Caco-2 (cell line): ENCODE measurements at regions not wholly inside any gene's neighbourhood (a gene's known extent, or its start where the extent isn't known, plus 50 kb on each side); places are given as distances from the start of the nearest gene placed in this dataset.

Experiments used
- BruUV-seq: library from RNA; stranded (reverse); fragments of 400-500 nt; replicated peaks from 2 replicates; lab custom pipeline; 2021; lab: Mats Ljungman, UMichigan
- CTCF ChIA-PET: fragments of 300-600 bp; sonication (Branson Sonifier 250); formaldehyde crosslinking; loops from one replicate; lab custom pipeline; 2022; ENCODE audit warnings: antibody characterized with exemption; lab: Charles Lee
- POLR2A ChIA-PET: fragments of 300-600 bp; sonication (Branson Sonifier 250); formaldehyde crosslinking; loops from one replicate; lab custom pipeline; 2022; ENCODE audit warnings: antibody characterized with exemption; lab: Charles Lee
- DNase-seq, 2 experiments: peaks; one replicate each; pipeline versions ENCODE4 v3.0.0 to v3.0.0-alpha.2; 2020 to 2022
- H3K27me3 ChIP-seq: replicated peaks from 2 replicates; pipeline ENCODE4 v1.6.0; 2011; ENCODE audit warnings: low read length; ENCODE audit not compliant: control insufficient read depth, insufficient read depth
- H3K36me3 ChIP-seq: 2 replicates; pipeline ENCODE4 v1.5.1; 2011; ENCODE audit warnings: low read length; ENCODE audit not compliant: control insufficient read depth, insufficient read depth
- H3K4me1 ChIP-seq: fragments of 250-450 bp; sonication (Bioruptor Pico); 2 replicates; pipeline ENCODE4 v1.5.1; 2020; ENCODE audit warnings: mild to moderate bottlenecking
- H3K4me3 ChIP-seq: 2 replicates; pipeline ENCODE4 v1.5.1; 2011; ENCODE audit warnings: low read depth, mild to moderate bottlenecking, control low read depth, low read length
- H3K9me3 ChIP-seq: fragments of 250-450 bp; sonication (Bioruptor Pico); 2 replicates; pipeline ENCODE4 v1.5.1; 2020; ENCODE audit warnings: mild to moderate bottlenecking, moderate library complexity
- H3K27ac Mint-ChIP-seq: one replicate; pipeline ENCODE4 v1.8.0; 2022; ENCODE audit warnings: mixed read lengths; ENCODE audit not compliant: unreplicated experiment
- H3K27me3 Mint-ChIP-seq: one replicate; pipeline ENCODE4 v1.8.0; 2022; ENCODE audit warnings: mixed read lengths; ENCODE audit not compliant: insufficient read depth, unreplicated experiment
- H3K36me3 Mint-ChIP-seq: one replicate; pipeline ENCODE4 v1.8.0; 2022; ENCODE audit warnings: mild to moderate bottlenecking, mixed read lengths; ENCODE audit not compliant: insufficient read depth, unreplicated experiment
- H3K4me1 Mint-ChIP-seq: one replicate; pipeline ENCODE4 v1.8.0; 2022; ENCODE audit warnings: low read depth, mixed read lengths; ENCODE audit not compliant: unreplicated experiment
- H3K4me3 Mint-ChIP-seq: one replicate; pipeline ENCODE4 v1.8.0; 2022; ENCODE audit warnings: mild to moderate bottlenecking, moderate library complexity, mixed read lengths; ENCODE audit not compliant: unreplicated experiment
- H3K9me3 Mint-ChIP-seq: one replicate; pipeline ENCODE4 v1.8.0; 2022; ENCODE audit warnings: mixed read lengths; ENCODE audit not compliant: unreplicated experiment
- intact Hi-C: fragments of 100-400 bp; cut with micrococcal nuclease; formaldehyde crosslinking; loops from one replicate; pipeline ENCODE4 v1.10.0; 2022; ENCODE audit not compliant: unreplicated experiment
- TF ChIP-seq, protein P1 (sequence below), 2 experiments: fragments of 200-600 bp in 1 of 2; IDR thresholded peaks; 1 replicate in 1 of 2; 2 replicates in 1 of 2; pipeline versions ENCODE4 v1.5.1 to v1.8.0; 2011 to 2022; ENCODE audit warnings: antibody characterized with exemption in 1 of 2, control low read depth in 1 of 2, inconsistent platforms in 1 of 2, low read depth in 1 of 2, low read length in 1 of 2, mild to moderate bottlenecking in 1 of 2, moderate library complexity in 1 of 2; ENCODE audit not compliant: insufficient read depth in 1 of 2, severe bottlenecking in 1 of 2, unreplicated experiment in 1 of 2

GRCh38 chr10:90308223-90308622 is 549.6 kb downstream of the HTR7 start:
- Histone ChIP-seq H3K36me3 (no peaks in the 10 kb centered on the region), H3K27me3 (no peaks in the 10 kb centered on the region), H3K4me3 (no peak overlapping the region), H3K4me1 (no peaks in the 10 kb centered on the region), H3K9me3 (no peaks in the 10 kb centered on the region)
- H3K4me1 Mint-ChIP-seq: no peaks in the 10 kb centered on the region
- ChIA-PET CTCF (no interaction called here), POLR2A (no interaction called here)
- TF ChIP-seq, protein P1, sequence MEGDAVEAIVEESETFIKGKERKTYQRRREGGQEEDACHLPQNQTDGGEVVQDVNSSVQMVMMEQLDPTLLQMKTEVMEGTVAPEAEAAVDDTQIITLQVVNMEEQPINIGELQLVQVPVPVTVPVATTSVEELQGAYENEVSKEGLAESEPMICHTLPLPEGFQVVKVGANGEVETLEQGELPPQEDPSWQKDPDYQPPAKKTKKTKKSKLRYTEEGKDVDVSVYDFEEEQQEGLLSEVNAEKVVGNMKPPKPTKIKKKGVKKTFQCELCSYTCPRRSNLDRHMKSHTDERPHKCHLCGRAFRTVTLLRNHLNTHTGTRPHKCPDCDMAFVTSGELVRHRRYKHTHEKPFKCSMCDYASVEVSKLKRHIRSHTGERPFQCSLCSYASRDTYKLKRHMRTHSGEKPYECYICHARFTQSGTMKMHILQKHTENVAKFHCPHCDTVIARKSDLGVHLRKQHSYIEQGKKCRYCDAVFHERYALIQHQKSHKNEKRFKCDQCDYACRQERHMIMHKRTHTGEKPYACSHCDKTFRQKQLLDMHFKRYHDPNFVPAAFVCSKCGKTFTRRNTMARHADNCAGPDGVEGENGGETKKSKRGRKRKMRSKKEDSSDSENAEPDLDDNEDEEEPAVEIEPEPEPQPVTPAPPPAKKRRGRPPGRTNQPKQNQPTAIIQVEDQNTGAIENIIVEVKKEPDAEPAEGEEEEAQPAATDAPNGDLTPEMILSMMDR (IDR thresholded peaks at IDR 0.05; ENCODE audit: insufficient read depth in 1 of 2, low read depth in 1 of 2, low read length in 1 of 2, severe bottlenecking in 1 of 2, unreplicated experiment in 1 of 2): no peak
- intact Hi-C loops: no loop called here
- no peaks in the 10 kb centered on the region for H3K36me3 Mint-ChIP-seq
- H3K9me3 Mint-ChIP-seq: no peaks in the 10 kb centered on the region
- peaks cover 4% of the 10 kb centered on the region for H3K27me3 Mint-ChIP-seq
- no peak for DNase-seq
- H3K27ac Mint-ChIP-seq: no peak overlapping the region
- no TSS peak for BruUV-seq
- no peak overlapping the region for H3K4me3 Mint-ChIP-seq

- BruUV-seq: no TSS peak
- Mint-ChIP-seq H3K4me1 (no peaks in the 10 kb centered on the region), H3K27ac (no peak overlapping the region), H3K36me3 (no peaks in the 10 kb centered on the region), H3K9me3 (no peaks in the 10 kb centered on the region), H3K4me3 (no peak overlapping the region), H3K27me3 (no peaks in the 10 kb centered on the region)
- Histone ChIP-seq H3K36me3 (no peaks in the 10 kb centered on the region), H3K4me1 (no peaks in the 10 kb centered on the region), H3K9me3 (no peaks in the 10 kb centered on the region), H3K27me3 (no peaks in the 10 kb centered on the region), H3K4me3 (no peak overlapping the region)
- intact Hi-C loops: no loop called here
- no peak for DNase-seq
- TF ChIP-seq, protein P1 (IDR thresholded peaks at IDR 0.05; ENCODE audit: insufficient read depth in 1 of 2, low read depth in 1 of 2, low read length in 1 of 2, severe bottlenecking in 1 of 2, unreplicated experiment in 1 of 2): no peak
- POLR2A ChIA-PET: no interaction called here
- CTCF ChIA-PET: no interaction called here
These were observed 544.1 kb downstream of the HTR7 start for GRCh38 chr10:90313576-90314325.

- intact Hi-C loops: no loop called here
- TF ChIP-seq, protein P1 (IDR thresholded peaks at IDR 0.05; ENCODE audit: insufficient read depth in 1 of 2, low read depth in 1 of 2, low read length in 1 of 2, severe bottlenecking in 1 of 2, unreplicated experiment in 1 of 2): no peak
- Mint-ChIP-seq H3K4me1 (no peaks in the 10 kb centered on the region), H3K9me3 (no peaks in the 10 kb centered on the region), H3K36me3 (no peaks in the 10 kb centered on the region), H3K27me3 (no peaks in the 10 kb centered on the region), H3K4me3 (no peak overlapping the region), H3K27ac (no peak overlapping the region)
- ChIA-PET POLR2A (no interaction called here), CTCF (no interaction called here)
- no TSS peak for BruUV-seq
- no peak for DNase-seq
- Histone ChIP-seq H3K36me3 (no peaks in the 10 kb centered on the region), H3K27me3 (no peaks in the 10 kb centered on the region), H3K4me3 (no peak overlapping the region), H3K9me3 (no peaks in the 10 kb centered on the region), H3K4me1 (no peaks in the 10 kb centered on the region)
These were observed 543.1 kb downstream of the HTR7 start for GRCh38 chr10:90314718-90315117.
